ENCODE measurements at regions not wholly inside any gene's neighbourhood (a gene's known extent, or its start where the extent isn't known, plus 50 kb on each side); places are given as distances from the start of the nearest gene placed in this dataset.
"Not testable (repeated sequence)": the region's sequence is repeated elsewhere in the genome, so short reads cannot be mapped to it uniquely, and the experiment has no call there.

DNA sequence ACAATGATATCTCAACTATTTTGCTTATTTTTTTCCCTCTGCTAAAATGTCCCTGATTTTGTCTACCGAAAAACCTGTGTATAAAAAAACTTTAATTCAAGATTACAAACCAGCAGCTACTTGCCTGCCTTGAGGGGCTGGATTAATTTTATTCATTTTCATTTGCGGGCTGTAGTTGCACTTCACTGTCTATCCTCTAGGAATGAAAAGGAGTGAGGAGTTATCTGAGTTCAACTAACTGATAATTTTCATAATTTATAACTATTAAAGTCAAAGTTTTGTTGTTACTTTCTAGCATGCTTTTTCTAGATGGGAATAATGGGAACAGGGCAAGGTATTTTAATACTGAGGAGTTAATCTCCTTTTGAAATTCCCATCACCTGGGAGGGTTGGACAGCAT lies 50.3 kb upstream of the AGTPBP1 start:
- not testable (repeated sequence) for H3K36me3 ChIP-seq (ENCODE audit: insufficient read depth, low read length); H3K4me1 ChIP-seq (ENCODE audit: insufficient read depth, low read length); H3K9ac ChIP-seq (ENCODE audit: low read depth, low read length); H3K9me3 ChIP-seq (ENCODE audit: control insufficient read depth, insufficient read depth, low read length)

DNA sequence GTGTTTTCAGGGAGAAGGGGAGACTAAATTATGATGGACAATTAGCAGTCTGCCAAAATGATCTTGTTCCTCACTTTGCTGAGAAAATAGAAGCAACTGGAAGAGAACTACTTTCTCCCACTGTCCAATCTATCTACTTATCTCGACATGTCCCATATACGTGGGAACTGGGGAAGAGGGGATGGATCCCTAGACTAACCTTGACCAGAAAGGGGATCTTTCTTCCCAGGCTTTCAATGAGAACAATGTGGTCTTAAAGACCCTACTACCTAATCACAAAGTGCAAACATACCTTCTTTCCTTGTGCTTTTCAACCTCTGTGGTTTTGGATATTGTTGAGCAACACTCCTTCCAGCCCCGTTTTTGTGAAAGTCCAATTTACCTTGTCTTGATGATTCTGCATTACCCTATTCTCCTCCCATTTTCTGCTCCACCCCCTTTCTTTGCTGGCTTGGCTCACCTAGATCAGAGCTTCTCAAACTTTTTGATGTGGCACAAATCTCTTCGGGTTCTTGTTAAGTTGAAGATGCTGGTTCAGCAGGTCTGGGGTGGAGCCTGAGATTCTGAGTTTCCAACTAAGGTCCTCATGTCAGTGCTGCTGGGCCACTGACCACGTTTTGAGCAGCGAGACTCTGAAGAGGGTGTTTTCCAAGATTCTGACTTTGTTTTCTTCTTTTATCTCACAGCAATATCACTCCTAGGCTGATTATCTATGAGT lies 61.4 kb upstream of the AGTPBP1 start:
- H3K9ac ChIP-seq (ENCODE audit: low read depth, low read length); H3K4me1 ChIP-seq (ENCODE audit: insufficient read depth, low read length); H3K9me3 ChIP-seq (ENCODE audit: control insufficient read depth, insufficient read depth, low read length); H3K36me3 ChIP-seq (ENCODE audit: insufficient read depth, low read length): not testable (repeated sequence)

DNA sequence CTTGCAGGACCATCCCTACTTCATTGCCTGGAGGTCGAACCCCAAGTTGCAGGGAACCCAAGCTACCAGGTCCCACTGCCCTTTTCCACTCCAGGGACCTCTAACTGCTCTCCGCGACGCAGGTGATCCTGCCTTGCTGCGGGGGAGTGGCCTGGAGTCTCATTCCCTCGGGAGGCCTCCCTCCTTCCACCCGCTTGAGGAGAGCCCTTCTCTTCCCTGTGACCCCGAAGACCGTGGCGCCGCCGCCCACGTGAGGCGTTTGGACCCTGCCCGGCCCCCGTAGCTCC lies 63.0 kb upstream of the AGTPBP1 start:
- H3K9me3 ChIP-seq (ENCODE audit: control insufficient read depth, insufficient read depth, low read length); H3K4me1 ChIP-seq (ENCODE audit: insufficient read depth, low read length); H3K36me3 ChIP-seq (ENCODE audit: insufficient read depth, low read length): not testable (repeated sequence)
- peak overlapping the region; percentile 87; the same call in 1 of the 2 replicates for H3K9ac ChIP-seq (ENCODE audit: low read depth, low read length)

DNA sequence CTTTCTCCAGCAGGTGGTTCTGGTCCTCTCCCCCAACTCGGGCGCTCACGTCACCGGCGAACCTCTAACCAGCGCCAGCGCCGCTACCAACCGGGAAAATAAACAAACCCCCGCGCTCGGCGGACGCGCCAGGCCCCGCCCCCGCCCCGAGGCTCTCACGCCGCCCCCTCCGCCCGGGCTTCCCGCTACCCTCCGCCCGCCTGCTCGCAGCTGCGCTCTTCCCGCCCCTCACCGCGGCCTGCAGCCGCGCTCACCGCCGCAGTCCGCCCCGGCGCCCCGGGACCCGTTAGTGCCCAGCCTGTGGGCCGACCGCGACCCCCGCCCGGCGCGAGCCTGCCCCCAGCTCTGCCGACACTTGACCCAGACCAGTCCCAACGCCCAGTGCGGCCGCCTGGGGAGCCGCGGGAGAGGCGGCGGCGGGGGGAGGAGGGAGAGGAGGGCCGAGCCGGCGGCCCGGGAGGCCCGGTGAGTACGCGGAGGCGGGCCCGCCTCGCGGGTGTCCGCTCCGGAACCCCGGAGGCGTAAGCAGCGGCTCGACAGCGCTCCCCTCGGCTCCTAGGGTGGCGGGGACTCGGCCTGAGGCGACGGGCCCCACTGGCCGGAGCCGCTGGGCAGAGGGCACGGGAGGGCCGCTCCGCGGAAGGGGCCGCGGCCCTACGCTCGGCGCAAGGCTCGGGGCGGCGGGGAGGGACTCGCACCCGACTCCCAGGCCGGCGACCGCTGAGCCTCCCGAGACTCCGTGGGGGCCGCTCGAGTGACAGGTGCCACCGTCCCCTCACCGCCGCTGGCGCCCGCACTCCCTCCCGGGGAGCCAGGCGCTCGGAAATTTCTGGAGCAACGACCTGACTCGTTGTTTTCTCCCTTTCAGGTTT lies 63.6 kb upstream of the AGTPBP1 start:
- peak overlapping the region; percentile 87 for H3K9ac ChIP-seq (ENCODE audit: low read depth, low read length)
- H3K4me1 ChIP-seq (ENCODE audit: insufficient read depth, low read length), result not testable (repeated sequence)

DNA sequence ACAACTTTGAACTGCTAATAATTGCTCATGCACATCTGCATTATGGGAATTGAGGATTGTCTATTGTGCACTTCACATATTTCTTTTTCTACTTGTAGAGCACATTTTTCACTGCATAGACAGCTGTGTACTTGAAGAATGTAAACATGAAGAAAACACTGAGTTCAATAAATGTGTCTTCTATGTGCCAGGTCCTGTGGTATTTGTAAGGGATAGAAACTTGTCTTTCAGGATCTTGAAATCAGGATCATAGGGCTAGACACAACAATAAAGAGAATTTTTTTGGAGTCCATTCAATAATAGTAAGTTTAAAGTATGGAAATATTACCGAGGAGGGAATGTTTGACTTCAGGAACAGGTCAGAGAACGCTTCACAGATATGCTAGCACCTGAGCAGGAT lies 66.6 kb upstream of the AGTPBP1 start:
- H3K9me3 ChIP-seq (ENCODE audit: control insufficient read depth, insufficient read depth, low read length); H3K9ac ChIP-seq (ENCODE audit: low read depth, low read length); H3K4me1 ChIP-seq (ENCODE audit: insufficient read depth, low read length); H3K36me3 ChIP-seq (ENCODE audit: insufficient read depth, low read length): not testable (repeated sequence)

More for the DNA sequence above, 63.6 kb upstream of the AGTPBP1 start:
- H3K36me3 ChIP-seq (ENCODE audit: insufficient read depth, low read length); H3K9me3 ChIP-seq (ENCODE audit: control insufficient read depth, insufficient read depth, low read length): not testable (repeated sequence)

DNA sequence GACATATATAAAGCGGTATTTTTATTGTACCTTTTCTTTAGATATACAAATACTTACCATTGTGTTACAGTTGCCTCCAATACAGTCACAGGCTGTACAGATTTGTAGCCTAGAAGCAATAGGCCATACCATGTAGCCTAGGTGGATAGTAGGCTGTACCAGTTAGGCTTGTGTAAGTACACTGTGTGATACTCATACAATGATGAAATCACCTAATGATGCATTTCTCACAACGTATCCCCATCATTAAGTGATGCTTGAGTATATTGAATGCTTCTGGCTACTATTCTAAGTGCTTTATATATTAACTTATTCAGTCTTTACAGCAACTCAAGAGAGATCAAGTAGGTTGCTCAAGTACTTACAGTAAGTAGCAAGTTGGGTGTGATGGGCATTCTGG lies 71.6 kb upstream of the AGTPBP1 start:
- not testable (repeated sequence) for H3K9ac ChIP-seq (ENCODE audit: low read depth, low read length); H3K4me1 ChIP-seq (ENCODE audit: insufficient read depth, low read length); H3K9me3 ChIP-seq (ENCODE audit: control insufficient read depth, insufficient read depth, low read length); H3K36me3 ChIP-seq (ENCODE audit: insufficient read depth, low read length)

DNA sequence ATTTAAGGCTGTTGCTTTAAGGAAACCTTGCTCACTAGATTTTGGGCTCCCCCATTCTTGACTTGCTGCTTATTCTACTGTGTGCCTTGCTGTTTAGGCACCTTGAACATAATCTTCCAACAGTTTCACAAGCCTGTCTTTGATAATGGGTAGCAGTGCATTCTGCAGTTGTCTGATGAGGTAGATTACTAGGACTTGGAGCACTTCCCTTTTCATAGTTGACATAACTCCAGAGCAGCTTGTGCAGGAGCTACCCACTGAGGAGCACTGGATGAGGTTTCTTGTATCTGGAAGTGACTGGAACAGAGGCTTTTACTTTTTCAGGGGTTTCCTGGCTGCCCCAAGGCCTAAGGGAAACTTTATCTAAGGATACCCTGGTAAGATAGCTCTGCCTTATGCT lies 73.0 kb upstream of the AGTPBP1 start:
- not testable (repeated sequence) for H3K9me3 ChIP-seq (ENCODE audit: control insufficient read depth, insufficient read depth, low read length); H3K36me3 ChIP-seq (ENCODE audit: insufficient read depth, low read length); H3K4me1 ChIP-seq (ENCODE audit: insufficient read depth, low read length); H3K9ac ChIP-seq (ENCODE audit: low read depth, low read length)

DNA sequence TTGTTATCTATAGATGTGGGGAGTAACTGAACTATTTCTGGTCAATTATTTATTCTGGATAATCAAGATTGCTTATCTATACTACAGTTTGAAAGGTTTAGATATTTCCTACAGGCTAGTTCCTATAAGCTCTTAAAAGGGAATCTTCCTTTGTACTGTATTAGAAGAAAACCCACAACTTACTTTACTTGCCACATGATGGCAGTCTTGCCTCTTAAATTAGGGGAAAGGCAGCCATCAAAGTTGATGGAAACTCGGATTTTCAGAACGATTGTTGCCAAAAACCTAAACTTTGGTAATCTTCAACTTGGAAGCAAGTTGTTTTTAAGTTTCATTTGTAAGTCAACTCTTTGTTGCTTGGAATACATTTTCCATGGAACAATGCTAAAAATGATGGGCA lies 77.2 kb upstream of the AGTPBP1 start:
- H3K36me3 ChIP-seq (ENCODE audit: insufficient read depth, low read length); H3K9me3 ChIP-seq (ENCODE audit: control insufficient read depth, insufficient read depth, low read length); H3K4me1 ChIP-seq (ENCODE audit: insufficient read depth, low read length); H3K9ac ChIP-seq (ENCODE audit: low read depth, low read length): not testable (repeated sequence)

DNA sequence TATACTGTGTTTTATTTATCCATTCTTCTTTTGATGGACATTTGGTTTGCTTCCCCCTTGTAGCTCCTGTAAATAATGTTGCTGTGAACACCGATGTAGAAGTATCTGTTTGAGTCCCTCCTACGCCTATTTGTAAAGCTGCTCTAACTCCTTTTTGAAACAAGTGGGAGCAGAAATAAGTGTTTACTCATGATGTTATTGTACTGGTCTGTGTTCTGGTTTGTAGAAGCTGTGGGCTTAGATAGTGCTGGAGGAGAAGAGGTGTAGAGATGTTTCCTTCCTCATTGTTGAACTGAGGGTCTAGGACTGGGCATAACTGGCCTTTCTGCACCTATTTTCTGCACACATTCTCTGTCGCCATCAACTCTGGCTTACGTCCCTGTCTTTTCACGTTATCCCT lies 78.8 kb upstream of the AGTPBP1 start:
- H3K9me3 ChIP-seq (ENCODE audit: control insufficient read depth, insufficient read depth, low read length); H3K4me1 ChIP-seq (ENCODE audit: insufficient read depth, low read length); H3K36me3 ChIP-seq (ENCODE audit: insufficient read depth, low read length); H3K9ac ChIP-seq (ENCODE audit: low read depth, low read length): not testable (repeated sequence)

DNA sequence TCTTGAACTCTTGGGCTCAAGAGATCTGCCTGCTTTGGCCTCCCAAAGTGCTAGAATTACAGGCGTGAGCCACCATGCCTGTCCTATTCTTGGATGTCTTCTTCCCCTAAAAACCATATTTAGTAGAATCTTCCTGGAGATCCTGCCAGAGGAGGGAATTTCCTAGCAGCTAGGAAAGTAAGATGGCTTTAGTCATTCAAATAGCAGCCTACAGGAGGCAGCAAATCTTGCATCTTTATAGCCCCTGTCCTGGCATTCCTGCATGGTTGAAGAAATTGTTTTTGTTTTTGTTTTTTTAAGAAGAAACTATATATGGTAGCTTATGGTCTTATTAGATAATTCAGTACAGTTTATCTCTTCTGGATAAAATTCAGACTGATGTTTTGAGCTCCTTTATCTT lies 83.2 kb upstream of the AGTPBP1 start:
- not testable (repeated sequence) for H3K4me1 ChIP-seq (ENCODE audit: insufficient read depth, low read length); H3K9me3 ChIP-seq (ENCODE audit: control insufficient read depth, insufficient read depth, low read length); H3K9ac ChIP-seq (ENCODE audit: low read depth, low read length); H3K36me3 ChIP-seq (ENCODE audit: insufficient read depth, low read length)

DNA sequence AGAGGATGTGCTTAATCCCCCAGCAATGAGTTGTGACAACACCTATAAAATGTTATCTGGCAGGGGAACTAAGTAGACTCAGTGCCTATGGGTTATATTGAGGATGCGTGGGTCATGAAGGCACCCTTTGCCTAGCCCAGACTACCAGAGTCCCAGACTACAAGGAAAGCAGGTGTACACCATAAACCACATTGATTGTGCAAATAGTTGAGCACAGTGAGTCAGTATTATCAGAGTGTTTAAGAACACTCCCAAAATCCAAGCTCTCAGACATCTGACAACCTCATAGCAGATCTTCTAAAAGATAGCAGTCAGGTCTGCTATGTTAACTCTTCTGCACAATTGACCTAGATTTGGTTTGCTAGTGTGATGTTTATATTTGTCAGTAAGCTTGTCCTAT lies 92.8 kb upstream of the AGTPBP1 start:
- not testable (repeated sequence) for H3K9ac ChIP-seq (ENCODE audit: low read depth, low read length); H3K4me1 ChIP-seq (ENCODE audit: insufficient read depth, low read length); H3K36me3 ChIP-seq (ENCODE audit: insufficient read depth, low read length); H3K9me3 ChIP-seq (ENCODE audit: control insufficient read depth, insufficient read depth, low read length)

DNA sequence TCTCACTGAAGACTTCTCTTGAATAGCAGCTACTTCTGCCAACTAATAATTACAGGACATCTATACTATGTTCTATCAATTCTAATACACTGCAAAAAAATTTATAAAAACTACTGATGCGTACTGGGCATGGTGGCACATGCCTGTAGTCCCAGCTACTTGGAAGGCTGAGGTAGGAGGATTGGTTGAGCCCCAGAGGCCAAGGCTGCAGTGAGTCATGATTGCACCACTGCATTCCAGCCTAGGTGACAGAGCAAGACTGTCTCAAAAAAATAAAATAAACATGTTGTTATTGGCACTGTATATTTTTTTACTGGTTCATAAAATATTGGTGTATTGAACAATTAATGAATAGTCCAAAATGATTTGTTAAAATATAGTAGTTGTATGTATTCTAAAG lies 97.0 kb upstream of the NAA35 start:
- not testable (repeated sequence) for H3K9ac ChIP-seq (ENCODE audit: low read depth, low read length); H3K9me3 ChIP-seq (ENCODE audit: control insufficient read depth, insufficient read depth, low read length); H3K4me1 ChIP-seq (ENCODE audit: insufficient read depth, low read length); H3K36me3 ChIP-seq (ENCODE audit: insufficient read depth, low read length)

DNA sequence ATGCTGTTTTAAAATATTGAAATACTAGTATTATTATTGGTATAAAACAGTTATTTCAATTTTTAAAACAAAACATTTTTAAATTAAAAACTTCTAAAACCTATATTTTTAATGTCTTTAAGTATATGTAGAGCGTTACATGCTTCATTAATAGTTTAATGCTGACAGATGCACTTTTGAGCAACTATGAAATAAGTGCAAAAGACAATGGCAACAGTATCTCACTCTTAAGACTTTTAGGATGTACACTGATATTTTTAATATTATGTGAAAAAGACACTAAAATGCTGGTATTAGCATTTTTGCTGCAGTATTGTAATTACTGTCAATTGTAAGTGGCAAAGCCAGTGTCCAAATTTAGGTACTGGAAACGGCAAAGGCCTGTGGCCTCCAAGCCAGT lies 93.2 kb upstream of the NAA35 start:
- not testable (repeated sequence) for H3K36me3 ChIP-seq (ENCODE audit: insufficient read depth, low read length); H3K4me1 ChIP-seq (ENCODE audit: insufficient read depth, low read length); H3K9me3 ChIP-seq (ENCODE audit: control insufficient read depth, insufficient read depth, low read length); H3K9ac ChIP-seq (ENCODE audit: low read depth, low read length)

DNA sequence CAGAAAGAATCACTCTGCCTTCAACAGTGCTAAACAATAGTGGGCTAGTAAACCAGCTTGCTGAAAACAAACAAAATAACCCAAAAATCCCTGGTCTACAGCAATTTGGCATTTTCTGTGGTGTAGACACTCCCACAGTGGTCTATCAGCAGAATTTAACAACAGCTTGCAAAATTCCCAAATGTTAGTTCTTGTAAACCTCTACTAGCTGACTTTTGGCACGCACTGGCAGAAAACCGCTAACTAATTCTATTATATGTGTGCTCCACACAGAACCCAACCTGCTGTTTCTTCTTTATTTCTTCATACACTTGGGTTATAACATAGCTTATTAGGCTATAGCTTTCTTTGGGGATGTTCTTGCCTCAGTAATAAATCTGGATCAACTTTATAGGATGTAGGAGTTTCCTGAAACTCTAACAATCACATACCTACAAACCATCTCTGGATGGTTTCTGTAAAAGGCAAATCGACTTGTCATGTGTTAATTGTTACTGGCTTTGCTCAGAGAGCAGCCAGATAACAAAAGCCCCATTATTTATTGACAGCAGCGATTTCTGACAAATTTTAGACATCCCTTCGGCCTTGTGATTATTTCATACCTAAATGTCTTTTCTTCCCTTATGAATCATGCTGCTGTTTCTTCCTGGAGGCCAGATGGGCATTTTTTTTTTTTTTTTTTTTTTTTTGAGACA lies 82.7 kb upstream of the NAA35 start:
- Histone ChIP-seq H3K4me1 (ENCODE audit: insufficient read depth, low read length) (peaks cover 8% of the 10 kb centered on the region), H3K36me3 (ENCODE audit: insufficient read depth, low read length) (no peaks in the 10 kb centered on the region), H3K9ac (ENCODE audit: low read depth, low read length) (no peak overlapping the region), H3K9me3 (ENCODE audit: control insufficient read depth, insufficient read depth, low read length) (no peaks in the 10 kb centered on the region)

DNA sequence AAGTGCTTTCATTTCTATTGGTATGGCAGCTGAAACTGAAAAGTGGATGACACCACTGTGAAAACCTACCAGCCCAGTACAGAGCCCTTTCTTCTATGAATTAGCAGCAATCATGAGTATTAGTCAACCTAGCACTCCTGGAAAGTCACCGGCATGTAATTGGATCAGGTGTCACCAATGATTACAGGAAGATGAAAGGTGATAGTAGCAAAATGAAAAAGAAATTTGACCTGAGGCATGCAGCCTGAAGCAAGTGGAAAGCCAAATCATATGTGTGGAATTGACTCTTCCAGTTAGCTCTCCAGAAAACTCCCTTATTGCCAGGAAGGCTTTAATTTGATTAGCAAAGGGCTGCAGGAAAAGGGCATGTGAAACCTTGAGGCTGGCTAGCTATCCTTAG lies 81.2 kb upstream of the NAA35 start:
- H3K4me1 ChIP-seq (ENCODE audit: insufficient read depth, low read length), result peaks cover 8% of the 10 kb centered on the region
- no peaks in the 10 kb centered on the region for H3K36me3 ChIP-seq (ENCODE audit: insufficient read depth, low read length)
- H3K9me3 ChIP-seq (ENCODE audit: control insufficient read depth, insufficient read depth, low read length), result no peaks in the 10 kb centered on the region
- H3K9ac ChIP-seq (ENCODE audit: low read depth, low read length), result no peak overlapping the region
